Stimulated activated memory B cell treated with anti-CD40 and anti-IgM and Interleukin-4, amounts not matched to agents 10 μg/mL and 1 μg/mL and 100 μg/mL, for 72 hours (primary cell): ENCODE measurements at regions not wholly inside any gene's neighbourhood (a gene's known extent, or its start where the extent isn't known, plus 50 kb on each side); places are given as distances from the start of the nearest gene placed in this dataset.

Experiments used
- ATAC-seq: fragments of 150-1000 bp; cut with Tn5 transposase; 2 replicates; pipeline ENCODE4 v1.10.0; 2021
- H3K27ac Mint-ChIP-seq: one replicate; pipeline ENCODE4 v1.8.0; 2022; ENCODE audit warnings: mild to moderate bottlenecking, mixed read lengths
- H3K27me3 Mint-ChIP-seq: one replicate; pipeline ENCODE4 v1.8.0; 2022; ENCODE audit warnings: mixed read lengths
- H3K36me3 Mint-ChIP-seq: one replicate; pipeline ENCODE4 v1.8.0; 2022; ENCODE audit warnings: mixed read lengths
- H3K4me1 Mint-ChIP-seq: one replicate; pipeline ENCODE4 v1.8.0; 2022; ENCODE audit warnings: mixed read lengths
- H3K4me3 Mint-ChIP-seq: one replicate; pipeline ENCODE4 v1.8.0; 2022; ENCODE audit warnings: mild to moderate bottlenecking, moderate library complexity, mixed read lengths
- H3K9me3 Mint-ChIP-seq: one replicate; pipeline ENCODE4 v1.8.0; 2022; ENCODE audit warnings: mixed read lengths

- Mint-ChIP-seq H3K4me1 (peaks cover 26% of the 10 kb centered on the region), H3K9me3 (no peaks in the 10 kb centered on the region)
- no peak for ATAC-seq
Measured at GRCh38 chr12:46103559-46104383, 113.4 kb upstream of the SCAF11 start.

GRCh38 chr12:46101485-46101869 is 111.1 kb upstream of the SCAF11 start:
- Mint-ChIP-seq H3K4me3 (no peak overlapping the region), H3K9me3 (peaks cover 8% of the 10 kb centered on the region), H3K27ac (no peak overlapping the region), H3K36me3 (peaks cover 8% of the 10 kb centered on the region), H3K4me1 (peaks cover 10% of the 10 kb centered on the region), H3K27me3 (no peaks in the 10 kb centered on the region)
- no peak for ATAC-seq

More at GRCh38 chr12:46103559-46104383, 113.4 kb upstream of the SCAF11 start:
- no peak overlapping the region for H3K4me3 Mint-ChIP-seq
- H3K36me3 Mint-ChIP-seq: no peaks in the 10 kb centered on the region
- no peak overlapping the region for H3K27ac Mint-ChIP-seq
- H3K27me3 Mint-ChIP-seq: no peaks in the 10 kb centered on the region

DNA sequence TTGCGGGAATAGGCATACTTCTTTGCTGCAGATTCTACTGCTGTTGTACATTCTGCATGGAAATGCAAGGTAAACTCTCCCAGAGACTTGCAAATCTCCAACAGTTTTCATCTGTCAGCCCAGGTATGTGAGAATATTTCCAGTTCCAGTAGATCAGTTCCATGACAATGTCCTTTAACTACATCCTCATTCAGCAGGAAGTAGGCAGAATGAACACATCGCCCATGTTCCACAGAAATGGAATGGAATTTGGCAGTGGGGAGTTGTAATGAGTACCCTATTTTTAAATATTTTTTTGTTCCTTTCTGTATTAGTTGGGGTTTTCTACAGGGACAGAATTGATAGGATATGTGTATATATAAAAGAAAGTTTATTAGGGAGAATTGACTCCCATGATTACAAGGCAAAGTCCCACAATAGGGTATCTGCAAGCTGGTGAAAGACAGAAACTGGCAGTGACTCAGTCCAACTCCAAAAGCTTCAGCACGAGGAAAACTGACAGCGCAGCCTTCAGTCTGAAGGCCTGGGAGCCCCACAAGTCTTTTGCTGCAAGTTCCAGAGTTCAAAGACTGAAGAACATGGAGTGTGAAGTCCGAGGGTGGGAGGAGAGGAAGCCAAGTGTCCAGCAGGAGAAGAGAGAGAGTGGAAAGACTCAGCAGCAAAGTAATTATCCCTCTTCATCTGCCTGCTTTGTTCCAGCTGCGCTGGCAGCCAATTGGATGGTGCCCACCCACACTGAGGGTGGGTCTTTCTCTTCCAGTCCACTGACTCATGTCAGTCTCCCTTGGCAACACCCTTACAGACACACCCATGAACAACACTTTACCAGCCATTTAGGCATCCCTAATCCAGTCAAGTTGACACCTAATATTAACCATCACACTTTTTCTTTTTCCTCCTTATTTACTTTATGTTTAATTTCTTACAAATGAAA is 110.4 kb upstream of the SCAF11 start:
- Mint-ChIP-seq H3K4me3 (no peak overlapping the region), H3K27ac (no peak overlapping the region), H3K4me1 (peaks cover 10% of the 10 kb centered on the region), H3K36me3 (peaks cover 8% of the 10 kb centered on the region), H3K27me3 (no peaks in the 10 kb centered on the region), H3K9me3 (peaks cover 11% of the 10 kb centered on the region)
- ATAC-seq: no peak

GRCh38 chr12:46089414-46090162 is 99.2 kb upstream of the SCAF11 start:
- H3K4me3 Mint-ChIP-seq: no peak overlapping the region
- H3K27ac Mint-ChIP-seq: no peak overlapping the region
- H3K9me3 Mint-ChIP-seq: peaks cover 5% of the 10 kb centered on the region
- peaks cover 6% of the 10 kb centered on the region for H3K36me3 Mint-ChIP-seq
- peaks cover 14% of the 10 kb centered on the region for H3K27me3 Mint-ChIP-seq
- peak; percentile 70 for ATAC-seq
- H3K4me1 Mint-ChIP-seq: peaks cover 18% of the 10 kb centered on the region

DNA sequence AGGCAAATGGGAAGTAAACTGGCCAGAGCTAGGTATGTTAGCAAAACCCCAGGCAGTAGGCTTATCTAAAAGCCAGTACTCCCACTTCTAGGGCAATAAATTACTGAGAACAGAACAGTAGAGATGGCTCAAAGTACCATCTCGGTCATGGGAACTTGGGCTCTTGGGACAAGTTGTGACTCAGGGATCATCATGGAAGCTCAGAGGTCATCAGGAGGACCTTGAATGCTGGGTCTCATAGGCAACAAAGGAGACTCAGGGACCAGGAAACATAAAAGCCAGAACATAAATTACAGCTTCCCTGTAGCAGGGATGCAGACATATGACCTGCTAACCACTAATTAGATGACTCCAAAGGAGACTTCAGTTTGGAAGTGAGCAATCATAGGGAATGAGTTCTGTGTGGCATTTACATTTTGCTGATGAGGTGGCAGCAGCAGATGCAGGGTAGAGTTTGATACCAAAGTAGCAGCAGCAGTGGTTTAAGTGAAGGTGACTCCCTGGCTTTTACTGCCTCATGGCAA is 97.6 kb upstream of the SCAF11 start:
- Mint-ChIP-seq H3K27ac (no peak overlapping the region), H3K27me3 (peaks cover 14% of the 10 kb centered on the region), H3K4me1 (peaks cover 18% of the 10 kb centered on the region), H3K4me3 (no peak overlapping the region), H3K9me3 (peaks cover 5% of the 10 kb centered on the region), H3K36me3 (peaks cover 13% of the 10 kb centered on the region)
- ATAC-seq: no peak

DNA sequence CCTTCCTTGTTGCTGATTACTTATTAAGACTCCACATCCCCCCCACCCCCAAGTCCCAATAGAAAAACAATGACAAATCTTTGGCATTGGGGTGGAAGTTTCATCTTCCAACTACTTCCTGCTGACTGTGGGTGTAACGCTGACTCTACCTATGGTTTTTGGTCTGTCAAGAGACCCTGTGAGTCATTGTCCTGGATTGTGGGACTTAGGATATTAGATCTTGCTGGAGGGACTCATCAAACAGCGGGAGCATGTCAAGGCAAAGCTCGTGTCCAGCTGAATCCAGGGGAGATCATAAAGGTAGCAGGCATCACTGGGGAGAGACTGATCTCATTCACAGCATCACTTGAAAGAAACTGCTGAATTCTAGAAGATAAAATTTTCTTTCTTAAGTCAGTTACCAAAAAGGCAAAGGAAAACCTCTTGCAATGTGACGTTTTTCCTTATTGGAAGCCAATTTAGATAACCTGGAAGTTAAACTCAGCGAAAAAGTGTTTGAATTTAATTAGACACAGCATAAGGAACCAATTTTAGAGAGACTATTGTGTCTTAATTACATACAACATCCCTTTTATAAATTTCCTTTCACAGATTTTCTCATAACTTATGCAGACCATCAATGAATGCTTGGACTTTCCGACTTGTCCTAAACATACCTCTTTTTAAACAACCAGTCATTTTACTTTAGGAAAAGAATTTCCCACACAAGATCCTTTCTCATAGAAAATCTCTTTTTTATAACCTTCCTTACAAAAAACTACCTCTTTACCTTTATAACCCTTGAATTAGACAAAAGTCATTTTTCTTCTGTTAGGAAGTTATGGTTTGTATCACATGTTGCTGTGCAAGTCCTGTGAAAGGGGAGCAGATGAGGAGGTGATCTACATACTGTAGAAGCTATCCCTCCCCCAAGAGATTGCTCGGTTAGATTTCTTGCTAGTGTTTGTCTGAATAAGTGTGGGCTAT is 94.6 kb upstream of the SCAF11 start:
- peaks cover 12% of the 10 kb centered on the region for H3K4me1 Mint-ChIP-seq
- no peak for ATAC-seq
- H3K36me3 Mint-ChIP-seq: peaks cover 13% of the 10 kb centered on the region
- H3K4me3 Mint-ChIP-seq: no peak overlapping the region
- no peak overlapping the region for H3K27ac Mint-ChIP-seq
- H3K9me3 Mint-ChIP-seq: peaks cover 7% of the 10 kb centered on the region
- H3K27me3 Mint-ChIP-seq: peaks cover 14% of the 10 kb centered on the region

GRCh38 chr12:46082490-46083200 is 92.3 kb upstream of the SCAF11 start:
- no peak overlapping the region for H3K27ac Mint-ChIP-seq
- peaks cover 21% of the 10 kb centered on the region for H3K36me3 Mint-ChIP-seq
- no peak overlapping the region for H3K4me3 Mint-ChIP-seq
- H3K4me1 Mint-ChIP-seq: no peaks in the 10 kb centered on the region
- H3K27me3 Mint-ChIP-seq: peaks cover 14% of the 10 kb centered on the region
- no peak for ATAC-seq
- H3K9me3 Mint-ChIP-seq: peaks cover 17% of the 10 kb centered on the region

DNA sequence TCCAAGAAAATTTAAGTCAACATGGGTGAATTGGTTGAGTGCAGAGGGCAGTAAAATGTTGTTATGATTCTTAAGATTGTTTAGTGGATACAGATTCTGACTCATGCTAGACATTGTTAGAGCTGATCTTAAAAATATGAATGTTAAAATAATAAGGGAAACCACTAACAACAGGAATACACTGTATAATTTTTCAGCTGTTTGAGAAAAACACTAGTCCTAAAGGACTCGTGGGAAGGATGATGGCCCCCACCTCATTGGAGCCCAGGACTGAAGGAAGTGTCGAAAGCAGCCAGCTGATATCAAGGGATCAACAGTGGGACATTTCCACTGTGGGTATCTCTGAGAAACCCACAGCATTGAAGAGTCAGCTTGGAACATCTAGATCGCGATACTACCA is 82.9 kb upstream of the SCAF11 start:
- no peak overlapping the region for H3K27ac Mint-ChIP-seq

DNA sequence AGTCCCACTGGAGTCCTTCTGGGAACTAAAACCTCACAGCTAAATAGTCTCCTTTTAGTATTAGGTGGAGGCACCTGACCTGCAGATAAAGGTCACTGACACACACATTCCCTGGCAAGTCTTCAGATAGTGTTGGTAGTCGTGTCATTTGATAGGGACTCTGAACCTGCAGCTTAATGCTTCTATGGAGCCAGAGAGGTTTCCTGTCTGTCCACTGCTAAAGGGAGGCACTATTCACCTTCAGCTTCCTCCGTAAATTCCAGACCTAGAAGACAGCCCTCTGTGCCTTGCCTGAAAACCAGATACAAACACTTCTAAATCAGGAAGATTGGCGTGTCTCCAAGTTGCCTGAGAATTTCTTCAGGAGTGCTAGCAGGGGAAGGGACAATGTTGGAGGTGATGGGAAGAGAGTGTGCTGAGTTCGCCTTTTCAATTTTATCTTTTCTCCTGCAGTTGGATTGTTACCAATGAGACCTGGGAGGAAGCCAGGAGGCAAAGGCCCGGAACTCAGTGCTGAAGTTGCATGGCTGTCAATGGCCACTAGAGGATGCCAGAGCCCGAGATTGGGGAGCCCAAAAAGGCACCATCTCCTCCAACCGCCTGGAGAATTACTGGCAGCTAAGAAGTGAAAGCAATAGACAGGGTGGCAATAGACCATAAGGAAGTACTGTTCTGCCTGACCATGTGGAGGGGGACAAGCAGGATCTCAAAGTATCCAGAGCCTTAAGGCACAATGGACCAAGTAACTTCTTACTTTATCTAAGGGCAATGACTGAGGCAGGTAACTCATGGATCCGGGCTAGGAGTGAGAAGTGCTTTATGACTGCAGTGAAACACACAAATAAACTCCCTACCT is 81.6 kb upstream of the SCAF11 start:
- Mint-ChIP-seq H3K4me3 (no peak overlapping the region), H3K4me1 (peaks cover 15% of the 10 kb centered on the region), H3K27me3 (no peaks in the 10 kb centered on the region), H3K27ac (peak overlapping the region; percentile 74), H3K36me3 (no peaks in the 10 kb centered on the region), H3K9me3 (no peaks in the 10 kb centered on the region)
- ATAC-seq: peak; percentile 88

More for the DNA sequence above, 82.9 kb upstream of the SCAF11 start:
- Mint-ChIP-seq H3K9me3 (peaks cover 3% of the 10 kb centered on the region), H3K4me3 (no peak overlapping the region), H3K27me3 (no peaks in the 10 kb centered on the region), H3K4me1 (peaks cover 9% of the 10 kb centered on the region), H3K36me3 (peaks cover under 1% of the 10 kb centered on the region)
- ATAC-seq: no peak

DNA sequence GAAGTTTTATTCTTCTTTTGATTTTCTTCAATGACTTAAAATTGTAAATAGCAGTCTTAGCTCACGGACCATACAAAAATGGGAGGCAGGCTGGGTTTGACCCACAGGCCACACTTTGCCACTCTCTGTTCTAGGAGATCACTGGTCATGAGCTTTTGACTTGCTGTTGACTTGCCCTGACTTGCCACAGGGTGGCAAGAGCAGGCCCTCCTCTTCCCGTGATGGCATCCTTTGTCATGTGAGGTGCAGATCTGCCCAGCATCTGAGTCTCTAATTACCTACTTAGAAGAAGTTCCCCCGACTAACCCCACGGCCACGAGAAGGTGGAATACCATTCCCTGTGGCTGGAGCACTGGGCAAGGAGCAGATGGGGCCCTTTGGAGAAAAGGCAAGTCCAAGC is 81.0 kb upstream of the SCAF11 start:
- Mint-ChIP-seq H3K36me3 (no peaks in the 10 kb centered on the region), H3K27ac (peak overlapping the region; percentile 74), H3K4me3 (no peak overlapping the region), H3K4me1 (peaks cover 21% of the 10 kb centered on the region), H3K9me3 (no peaks in the 10 kb centered on the region), H3K27me3 (no peaks in the 10 kb centered on the region)
- ATAC-seq: no peak

DNA sequence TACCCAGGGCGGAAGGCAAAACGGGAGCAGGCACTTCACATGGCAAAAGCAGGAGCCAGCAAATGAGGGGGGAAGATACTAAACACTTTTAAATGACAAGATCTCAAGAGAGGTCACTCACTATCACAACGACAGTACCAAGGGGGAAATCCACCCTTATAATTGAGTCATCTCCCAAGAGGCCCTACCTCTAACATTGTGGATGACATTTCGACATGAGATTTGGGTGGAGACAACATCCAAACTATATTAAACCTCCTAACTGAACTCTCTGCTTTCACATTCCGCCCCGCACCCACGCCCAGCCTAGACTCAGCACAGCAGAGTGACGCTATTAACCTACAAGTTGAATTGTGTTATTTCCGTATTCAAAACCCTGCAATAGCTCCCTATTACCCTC is 76.7 kb upstream of the SCAF11 start:
- H3K9me3 Mint-ChIP-seq: no peaks in the 10 kb centered on the region
- H3K4me1 Mint-ChIP-seq: peaks cover 25% of the 10 kb centered on the region
- no peaks in the 10 kb centered on the region for H3K36me3 Mint-ChIP-seq
- H3K4me3 Mint-ChIP-seq: no peak overlapping the region
- H3K27me3 Mint-ChIP-seq: no peaks in the 10 kb centered on the region
- no peak for ATAC-seq
- no peak overlapping the region for H3K27ac Mint-ChIP-seq

DNA sequence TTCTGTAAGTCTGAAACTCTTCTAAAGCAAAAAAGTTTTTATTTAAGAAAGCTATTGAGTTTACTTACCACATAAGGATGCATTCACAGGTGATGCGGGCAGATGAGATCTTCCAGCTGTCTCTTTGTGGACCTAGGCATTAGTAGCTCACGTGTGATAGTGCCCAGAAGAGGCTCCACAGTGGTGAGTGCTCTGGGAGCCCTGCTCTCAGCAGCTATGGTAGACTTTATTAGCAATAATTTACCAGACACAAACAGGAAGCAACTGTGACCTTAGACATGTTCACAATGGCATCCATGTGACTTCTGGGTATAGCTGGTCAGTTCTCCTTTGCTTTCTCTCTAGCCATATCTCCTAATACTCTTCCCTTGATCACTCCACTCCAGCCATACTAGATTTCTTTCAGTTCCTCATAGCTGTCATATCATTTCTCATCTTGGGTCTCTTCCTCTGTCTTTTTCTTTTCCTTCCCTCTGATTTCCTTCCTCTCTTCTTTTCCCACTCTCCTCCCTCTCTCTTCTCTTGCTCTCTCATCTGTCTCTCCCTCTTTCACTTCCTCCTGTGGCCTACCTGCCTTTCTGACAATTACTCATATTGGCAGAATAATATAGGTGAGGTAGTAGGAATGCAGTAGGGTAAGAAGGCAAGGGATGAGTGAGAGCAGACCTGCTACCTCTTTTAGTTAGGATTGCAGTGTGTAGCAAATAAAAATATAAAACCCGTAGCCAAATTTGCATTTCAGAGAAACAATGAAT is 75.2 kb upstream of the SCAF11 start:
- Mint-ChIP-seq H3K9me3 (no peaks in the 10 kb centered on the region), H3K27ac (peak overlapping the region; percentile 1), H3K36me3 (no peaks in the 10 kb centered on the region), H3K4me1 (peaks cover 20% of the 10 kb centered on the region), H3K4me3 (no peak overlapping the region), H3K27me3 (no peaks in the 10 kb centered on the region)
- peak; percentile 61 for ATAC-seq
